Smooth muscle cell (in vitro differentiated cells): ENCODE measurements at regions not wholly inside any gene's neighbourhood (a gene's known extent, or its start where the extent isn't known, plus 50 kb on each side); places are given as distances from the start of the nearest gene placed in this dataset.

Experiments
- DNase-seq: peaks from one replicate; lab custom pipeline; 2025; ENCODE audit not compliant: unreplicated experiment; lab: John Stamatoyannopoulos, UW
- H2AFZ ChIP-seq: fragments of 200-600 bp; sonication (generic); 2 replicates; pipeline ENCODE4 v1.6.0; 2016; ENCODE audit warnings: antibody characterized with exemption, low read depth, mild to moderate bottlenecking
- H3F3A ChIP-seq: fragments of 200-600 bp; sonication (generic); 2 replicates; pipeline ENCODE4 v1.6.0; 2017; ENCODE audit warnings: antibody characterized with exemption, low read depth
- H3K27ac ChIP-seq: fragments of 200-600 bp; sonication (generic); 2 replicates; pipeline ENCODE4 v1.5.1; 2016; ENCODE audit warnings: low read depth, mild to moderate bottlenecking
- H3K27me3 ChIP-seq: fragments of 200-600 bp; sonication (generic); 2 replicates; pipeline ENCODE4 v1.6.1; 2016; ENCODE audit warnings: low read depth, mild to moderate bottlenecking
- H3K36me3 ChIP-seq: fragments of 200-600 bp; sonication (generic); 2 replicates; pipeline ENCODE4 v1.5.1; 2016; ENCODE audit warnings: low read depth
- H3K4me1 ChIP-seq: fragments of 200-600 bp; sonication (generic); 2 replicates; pipeline ENCODE4 v1.5.1; 2016; ENCODE audit warnings: low read depth
- H3K4me2 ChIP-seq: fragments of 200-600 bp; sonication (generic); 2 replicates; pipeline ENCODE4 v1.6.0; 2016; ENCODE audit warnings: mild to moderate bottlenecking
- H3K4me3 ChIP-seq: fragments of 200-600 bp; sonication (generic); 2 replicates; pipeline ENCODE4 v1.5.1; 2016; ENCODE audit warnings: mild to moderate bottlenecking
- H3K79me2 ChIP-seq: fragments of 200-600 bp; sonication (generic); 2 replicates; pipeline ENCODE4 v1.6.0; 2016; ENCODE audit warnings: low read depth, mild to moderate bottlenecking
- H3K9ac ChIP-seq: fragments of 200-600 bp; sonication (generic); 2 replicates; pipeline ENCODE4 v1.6.0; 2016; ENCODE audit warnings: low read depth
- H3K9me3 ChIP-seq: fragments of 200-600 bp; sonication (generic); replicated peaks from 2 replicates; pipeline ENCODE4 v1.5.1; 2016; ENCODE audit warnings: low read depth
- H4K20me1 ChIP-seq: fragments of 200-600 bp; sonication (generic); 2 replicates; pipeline ENCODE4 v1.6.0; 2016; ENCODE audit warnings: low read depth
- CTCF ChIP-seq: fragments of 200-600 bp; sonication (generic); IDR thresholded peaks from 2 replicates; pipeline ENCODE4 v1.5.1; 2017; ENCODE audit warnings: borderline replicate concordance, mild to moderate bottlenecking, antibody characterized with exemption; ENCODE audit not compliant: insufficient read depth, poor library complexity, severe bottlenecking
- WGBS: methylation state at CpG from one replicate; pipeline ENCODE4 v1.1.7; 2016; ENCODE audit warnings: low lambda C conversion rate; 5-methylcytosine and 5-hydroxymethylcytosine counted together

GRCh38 chr4:187171706-187172339, 448.2 kb upstream of the FAT1 start:
- H3K4me3 ChIP-seq, result no peak overlapping the region
- H3K4me2 ChIP-seq, result no peak overlapping the region
- no peaks in the 10 kb centered on the region for H3K79me2 ChIP-seq
- 66% methylated on average over 12 of the region's 12 CpGs for WGBS
- H3K27me3 ChIP-seq, result no peaks in the 10 kb centered on the region
- H3F3A ChIP-seq, result no peaks in the 10 kb centered on the region
- H3K9me3 ChIP-seq, result no peaks in the 10 kb centered on the region
- H2AFZ ChIP-seq, result no peak overlapping the region
- no peaks in the 10 kb centered on the region for H3K36me3 ChIP-seq
- DNase-seq, result no peak
- no peak overlapping the region for H3K9ac ChIP-seq
- no peaks in the 10 kb centered on the region for H3K4me1 ChIP-seq
- no peak for TF ChIP-seq CTCF
- no peaks in the 10 kb centered on the region for H4K20me1 ChIP-seq
- H3K27ac ChIP-seq, result no peak overlapping the region

- no peak overlapping the region for H3K4me3 ChIP-seq
- H4K20me1 ChIP-seq, result no peaks in the 10 kb centered on the region
- no peaks in the 10 kb centered on the region for H3K4me1 ChIP-seq
- H3K27me3 ChIP-seq, result no peaks in the 10 kb centered on the region
- no peak overlapping the region for H2AFZ ChIP-seq
- no peak overlapping the region for H3K27ac ChIP-seq
- no peaks in the 10 kb centered on the region for H3F3A ChIP-seq
- TF ChIP-seq CTCF, result no peak
- no peaks in the 10 kb centered on the region for H3K9me3 ChIP-seq
- no peaks in the 10 kb centered on the region for H3K36me3 ChIP-seq
- H3K9ac ChIP-seq, result no peak overlapping the region
- H3K79me2 ChIP-seq, result no peaks in the 10 kb centered on the region
- H3K4me2 ChIP-seq, result no peak overlapping the region
- DNase-seq, result no peak
- 49% methylated on average over 7 of the region's 7 CpGs for WGBS
These were observed 448.7 kb upstream of the FAT1 start for GRCh38 chr4:187172340-187172761.

- H3K4me3 ChIP-seq, result no peak overlapping the region
- no peak overlapping the region for H3K27ac ChIP-seq
- H4K20me1 ChIP-seq, result no peaks in the 10 kb centered on the region
- H3K27me3 ChIP-seq, result no peaks in the 10 kb centered on the region
- no peaks in the 10 kb centered on the region for H3F3A ChIP-seq
- H3K9me3 ChIP-seq, result no peaks in the 10 kb centered on the region
- H3K79me2 ChIP-seq, result no peaks in the 10 kb centered on the region
- no peak overlapping the region for H3K4me2 ChIP-seq
- 92% methylated on average over 8 of the region's 8 CpGs for WGBS
- H3K9ac ChIP-seq, result no peak overlapping the region
- H3K4me1 ChIP-seq, result no peaks in the 10 kb centered on the region
- DNase-seq, result no peak
- no peak for TF ChIP-seq CTCF
- no peaks in the 10 kb centered on the region for H3K36me3 ChIP-seq
- H2AFZ ChIP-seq, result no peak overlapping the region
These were observed 451.1 kb upstream of the FAT1 start for GRCh38 chr4:187174749-187175148.

GRCh38 chr4:187175197-187175596, 451.5 kb upstream of the FAT1 start:
- DNase-seq, result no peak
- H4K20me1 ChIP-seq, result no peaks in the 10 kb centered on the region
- no peaks in the 10 kb centered on the region for H3F3A ChIP-seq
- H2AFZ ChIP-seq, result no peak overlapping the region
- no peaks in the 10 kb centered on the region for H3K9me3 ChIP-seq
- H3K27ac ChIP-seq, result no peak overlapping the region
- H3K79me2 ChIP-seq, result no peaks in the 10 kb centered on the region
- WGBS, result 85% methylated on average over 5 of the region's 5 CpGs
- peaks cover 3% of the 10 kb centered on the region for H3K4me1 ChIP-seq
- H3K27me3 ChIP-seq, result no peaks in the 10 kb centered on the region
- no peak overlapping the region for H3K4me3 ChIP-seq
- TF ChIP-seq CTCF, result no peak
- H3K9ac ChIP-seq, result no peak overlapping the region
- H3K36me3 ChIP-seq, result no peaks in the 10 kb centered on the region
- no peak overlapping the region for H3K4me2 ChIP-seq
